Hematopoietic multipotent progenitor cell treated with erythropoietin and hydrocortisone succinate and interleukin-3 and kit ligand, for 4 days (in vitro differentiated cells): ENCODE measurements at regions not wholly inside any gene's neighbourhood (a gene's known extent, or its start where the extent isn't known, plus 50 kb on each side); places are given as distances from the start of the nearest gene placed in this dataset.
"Not testable (repeated sequence)": the region's sequence is repeated elsewhere in the genome, so short reads cannot be mapped to it uniquely, and the experiment has no call there.

Experiments
- DNase-seq: peaks from one replicate; pipeline ENCODE4 v3.0.0-alpha.2; 2015

DNA sequence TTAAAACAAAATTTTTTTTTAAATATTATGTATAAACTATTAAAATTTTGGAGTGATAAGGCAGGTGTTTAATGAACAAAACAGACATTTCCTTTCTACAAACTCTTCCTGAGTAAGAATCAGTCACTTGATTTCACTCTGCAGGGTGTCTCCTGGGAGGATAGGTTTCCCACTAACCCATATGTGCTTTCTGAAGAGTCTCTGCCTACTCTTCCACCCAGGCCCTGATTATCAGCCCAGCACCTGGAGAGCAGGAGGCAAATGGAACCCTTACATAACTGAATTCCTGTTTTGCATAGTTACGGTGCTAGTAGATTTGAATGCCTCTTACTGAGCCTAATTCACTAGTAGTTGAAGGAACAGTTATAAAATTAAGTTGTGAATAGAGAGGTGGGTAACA lies 1718.6 kb downstream of the SUCLG1 start:
- DNase-seq = no peak

DNA sequence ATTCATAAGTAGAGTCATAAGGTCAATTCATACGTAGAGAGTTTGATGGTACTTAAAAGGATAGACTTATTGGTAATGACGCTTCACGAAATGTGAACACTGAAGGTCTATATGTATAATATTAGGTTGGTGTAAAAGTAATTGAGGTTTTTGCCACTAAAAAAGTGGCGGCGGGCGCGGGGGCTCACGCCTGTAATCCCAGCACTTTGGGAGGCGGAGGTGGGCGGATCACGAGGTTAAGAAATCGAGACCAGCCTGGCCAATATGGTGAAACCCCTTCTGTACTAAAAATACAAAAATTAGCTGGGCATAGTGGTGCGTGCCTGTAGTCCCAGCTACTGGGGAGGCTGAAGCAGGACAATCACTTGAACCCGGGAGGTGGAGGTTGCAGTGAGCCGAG lies 1721.1 kb downstream of the SUCLG1 start:
- not testable (repeated sequence) for DNase-seq

DNA sequence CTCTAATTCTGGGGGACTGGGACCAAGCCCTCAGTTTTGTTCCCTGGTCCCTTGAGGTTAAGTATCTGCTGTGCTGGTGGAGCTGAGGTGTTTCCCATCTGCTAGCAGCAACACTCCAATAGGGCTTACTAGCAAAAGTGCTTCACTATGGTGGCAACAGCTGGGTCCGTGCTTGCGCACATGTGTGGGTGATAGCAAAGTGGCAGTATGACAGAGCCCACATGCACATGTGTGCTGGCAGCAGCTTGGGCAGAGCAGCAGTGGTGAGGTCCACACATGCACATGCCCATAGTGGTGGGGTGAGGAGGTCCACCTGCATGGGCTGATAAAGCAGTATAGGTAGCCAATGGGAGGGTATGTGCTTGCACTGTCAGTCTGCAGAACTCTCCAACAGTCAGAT lies 1723.7 kb downstream of the SUCLG1 start:
- DNase-seq = no peak

DNA sequence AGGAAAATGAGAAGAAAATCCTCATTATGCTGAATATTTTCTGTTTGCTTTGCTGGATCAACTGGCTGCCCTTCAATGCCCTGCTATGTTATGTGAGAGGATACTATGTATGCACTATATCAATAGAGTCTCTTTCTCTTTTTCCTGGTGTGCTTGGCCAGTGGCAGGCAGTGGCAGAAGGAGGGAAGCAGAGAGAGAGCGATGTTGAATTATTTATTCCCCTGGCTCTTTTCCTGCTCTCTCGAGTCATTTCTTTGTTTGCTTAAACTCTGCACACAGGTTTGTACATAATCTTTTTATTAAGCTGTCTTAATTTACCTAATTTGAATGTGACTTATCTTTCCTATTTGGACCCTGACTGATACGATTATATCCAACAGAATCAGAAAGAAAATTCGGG lies 1727.3 kb downstream of the SUCLG1 start:
- no peak for DNase-seq

- DNase-seq = no peak
Observed at GRCh38 chr2:82730811-82731210, 1728.3 kb downstream of the SUCLG1 start.

DNA sequence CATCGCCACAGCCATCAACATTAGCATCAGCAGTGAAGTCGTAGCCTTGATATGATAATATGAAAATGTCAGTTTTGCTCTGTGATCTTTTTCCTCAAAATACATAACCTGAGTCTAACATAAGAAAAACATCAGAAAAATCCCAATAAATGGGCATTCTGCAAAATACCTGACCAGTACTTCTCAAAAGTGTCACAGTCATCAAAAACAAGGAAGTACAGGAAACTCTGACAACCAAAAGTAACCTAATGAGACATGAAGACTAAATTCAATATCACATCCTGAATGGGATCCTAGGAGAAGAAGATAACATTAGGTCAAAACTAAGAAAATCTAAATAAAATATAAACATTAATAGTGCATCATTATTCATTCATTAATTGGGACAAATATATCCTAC lies 1731.0 kb downstream of the SUCLG1 start:
- DNase-seq = no peak

- DNase-seq = no peak
Observed at GRCh38 chr2:82708681-82709080, 1750.4 kb downstream of the SUCLG1 start.

DNA sequence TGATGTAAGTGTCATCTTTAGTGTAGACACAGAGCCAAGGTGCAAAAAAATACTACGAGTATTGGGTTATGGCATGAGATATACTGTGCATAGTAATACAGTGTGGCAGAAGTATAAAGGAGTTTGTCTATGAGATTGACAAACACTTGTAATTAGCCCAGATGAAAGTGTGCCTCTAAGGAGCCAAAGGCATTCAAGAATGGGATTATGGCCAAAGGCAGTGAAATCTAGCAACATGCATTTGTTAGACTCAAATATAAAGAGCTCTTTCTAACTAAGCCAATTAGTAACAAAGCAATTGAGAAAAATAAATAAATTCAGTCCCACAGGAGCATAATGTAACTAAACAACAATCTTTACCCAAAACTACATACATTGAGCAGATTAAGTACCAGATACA lies 1761.8 kb downstream of the SUCLG1 start:
- no peak for DNase-seq

DNA sequence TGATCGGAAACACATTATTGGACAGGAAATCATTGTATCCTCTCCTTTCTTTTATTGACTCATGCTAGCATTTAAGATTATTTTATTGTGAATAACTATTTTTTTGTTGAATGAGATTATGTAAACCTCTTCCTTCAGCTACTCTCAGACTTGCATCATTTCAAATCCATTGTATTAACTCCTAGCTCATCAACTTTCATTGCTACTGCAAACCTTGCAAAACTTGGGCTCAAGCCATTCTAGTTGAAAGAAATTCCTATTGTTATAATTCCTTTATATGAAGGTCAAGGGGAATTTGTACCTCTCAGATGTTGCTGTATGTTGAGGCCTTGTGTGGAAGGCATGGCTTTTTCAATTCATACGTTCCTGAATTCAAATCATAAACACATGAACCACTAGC lies 1764.6 kb downstream of the SUCLG1 start:
- no peak for DNase-seq

DNA sequence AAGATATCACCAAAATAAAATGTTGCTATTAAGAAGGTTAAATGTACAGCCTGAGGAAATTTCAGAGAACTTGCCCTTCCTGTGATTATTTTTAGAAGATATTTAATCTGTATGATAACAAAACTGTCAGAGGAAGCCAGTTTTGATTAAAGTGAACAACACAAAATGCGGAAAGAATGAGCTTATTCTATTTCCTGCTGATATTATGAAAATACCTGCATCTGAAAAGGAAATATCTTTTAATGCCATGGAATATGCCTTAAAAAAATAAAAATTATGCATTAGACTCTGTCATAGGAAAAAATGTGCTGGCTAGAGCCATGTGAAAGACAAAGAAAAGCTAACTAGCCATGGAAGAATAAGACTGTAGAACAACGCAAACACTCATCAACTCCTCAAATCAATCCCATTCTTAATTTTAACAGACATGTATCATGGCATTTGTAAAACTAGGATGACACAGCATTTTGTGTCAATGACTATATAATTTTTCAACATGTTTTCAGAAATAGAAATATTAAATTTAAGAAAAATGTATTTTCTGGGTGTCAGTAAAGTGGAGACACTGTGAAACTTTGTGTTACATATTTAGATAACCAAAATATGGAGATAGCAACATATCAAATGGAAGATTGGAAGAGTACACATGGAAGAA lies 1768.2 kb downstream of the SUCLG1 start:
- DNase-seq = no peak

DNA sequence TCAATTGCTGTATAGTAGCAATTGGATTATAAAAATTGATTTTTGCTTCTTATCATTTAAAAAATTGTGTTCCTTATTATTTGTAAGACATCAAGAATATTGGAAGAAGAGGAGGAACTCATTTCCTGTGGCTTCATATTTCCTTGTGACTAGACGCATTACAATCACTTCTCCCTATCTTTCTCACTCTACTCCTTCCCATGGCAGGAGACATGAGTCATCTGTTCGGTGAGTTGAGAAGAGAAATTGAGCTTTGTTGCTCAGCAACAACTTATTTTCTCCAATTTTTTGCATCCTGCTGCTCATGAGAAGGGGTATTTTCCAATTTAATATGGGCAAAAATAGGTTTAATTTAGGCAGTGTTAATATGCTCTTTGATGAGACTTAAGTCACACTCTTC lies 1783.9 kb downstream of the SUCLG1 start:
- DNase-seq = no peak

DNA sequence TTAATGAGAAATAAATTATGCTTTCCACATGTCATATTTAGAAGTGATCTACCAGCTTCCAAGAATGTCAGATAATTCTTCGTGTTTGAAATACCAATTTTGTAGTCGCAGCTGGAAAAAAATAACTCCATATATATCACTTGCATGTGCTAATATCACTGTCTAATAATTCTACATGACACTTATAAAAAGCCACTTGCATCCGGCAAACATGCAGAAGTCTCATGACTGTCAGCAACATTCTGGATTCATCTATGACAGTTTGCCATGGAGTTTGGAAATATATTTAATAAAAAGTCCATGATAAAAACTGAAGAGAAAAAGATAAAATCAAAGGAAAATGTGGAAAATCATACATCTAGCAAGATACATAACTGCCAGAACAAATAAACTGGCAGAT lies 1784.4 kb downstream of the SUCLG1 start:
- no peak for DNase-seq

DNA sequence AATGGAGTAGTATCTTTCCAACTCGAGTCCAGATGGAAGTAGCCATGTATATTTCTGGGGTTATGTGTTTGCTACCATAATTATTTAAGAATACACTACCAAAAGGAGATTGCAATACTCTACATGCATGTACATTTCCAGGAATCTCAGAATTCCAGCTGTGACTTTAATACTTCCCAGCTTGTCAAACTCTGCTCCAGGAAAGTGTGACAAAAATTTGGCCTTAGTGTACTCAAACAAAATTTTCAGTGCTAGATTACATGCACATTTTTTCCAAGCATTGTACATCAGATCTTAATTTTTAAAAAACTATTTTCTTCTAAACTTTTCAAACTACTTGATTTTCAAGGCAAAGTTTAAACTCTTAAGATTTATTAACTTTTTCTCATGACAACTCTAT lies 1791.6 kb downstream of the SUCLG1 start:
- no peak for DNase-seq

DNA sequence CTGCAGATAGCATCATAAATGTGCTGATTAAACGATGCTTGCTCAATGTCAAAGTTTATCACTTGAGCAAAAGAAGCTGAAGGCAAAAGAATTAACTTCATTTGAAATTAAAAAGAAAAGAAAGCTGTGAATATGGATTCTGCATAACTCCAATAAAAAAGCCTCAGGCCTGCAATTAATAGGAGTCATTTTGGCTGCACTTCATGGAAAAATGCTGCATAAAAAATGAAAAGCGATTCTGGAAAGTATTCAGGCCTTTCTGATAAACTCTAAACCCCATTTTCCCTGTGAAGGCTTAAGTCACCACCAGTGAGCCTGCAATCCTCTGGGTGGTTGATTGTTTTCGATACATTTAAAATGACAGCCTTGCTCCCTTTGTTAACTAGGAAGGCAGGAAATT lies 1793.4 kb downstream of the SUCLG1 start:
- no peak for DNase-seq

DNA sequence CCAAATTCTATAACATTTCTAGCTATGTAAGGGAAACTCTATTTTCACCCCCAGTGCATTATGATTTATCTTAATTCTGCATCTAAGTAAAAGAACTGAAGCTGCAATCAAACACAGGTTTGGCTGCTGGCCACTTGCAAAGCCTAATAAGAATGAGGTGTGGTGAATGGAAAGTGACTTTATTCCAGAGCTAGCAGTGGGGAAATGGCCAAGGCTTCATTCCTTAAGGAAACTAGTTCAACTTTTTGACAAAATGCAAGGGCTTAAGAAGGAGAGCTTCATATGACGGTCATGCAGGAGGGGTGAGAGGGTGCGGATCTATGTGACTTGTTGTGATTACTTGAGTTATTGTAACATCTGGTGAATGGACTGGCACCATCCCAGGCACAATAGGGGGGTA lies 1802.0 kb downstream of the SUCLG1 start:
- no peak for DNase-seq

- no peak for DNase-seq
Observed at GRCh38 chr2:82656420-82656819, 1802.7 kb downstream of the SUCLG1 start.

DNA sequence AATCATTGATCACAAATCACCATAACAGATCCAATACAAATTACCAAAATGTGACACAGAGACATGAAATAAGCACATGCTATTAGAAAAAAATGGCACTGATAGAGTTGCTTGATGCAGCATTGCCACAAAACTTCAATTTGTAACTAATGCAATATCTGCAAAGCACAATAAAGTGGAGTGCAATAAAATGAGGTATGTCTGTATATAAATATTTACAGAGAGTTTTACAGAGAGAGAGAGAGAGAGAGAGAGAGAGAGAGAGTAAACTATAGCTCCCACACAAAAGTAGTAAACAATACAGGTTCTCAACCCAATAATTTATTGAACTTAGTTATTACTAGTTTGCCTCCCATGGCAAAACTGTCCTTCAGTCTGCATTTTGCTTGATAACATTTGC lies 1807.0 kb downstream of the SUCLG1 start:
- DNase-seq = no peak

DNA sequence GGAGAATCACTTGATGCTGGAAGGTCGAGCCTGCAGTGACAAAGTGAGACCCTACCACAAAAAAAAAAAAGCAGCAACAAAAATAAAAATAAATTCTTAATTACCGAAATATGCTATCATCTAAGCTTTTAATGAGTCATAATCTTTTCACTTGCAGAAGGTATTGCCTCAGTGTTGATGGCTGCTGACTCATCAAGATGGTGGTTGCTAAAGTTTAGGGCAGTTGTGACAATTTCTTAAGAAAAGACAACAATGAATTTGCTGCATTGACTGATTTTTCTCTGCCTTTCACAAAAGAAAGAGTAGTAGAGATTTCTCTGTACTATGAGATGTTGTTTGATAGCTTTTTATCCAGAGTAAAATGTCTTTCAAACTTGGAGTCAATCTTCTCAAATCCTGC lies 1809.0 kb downstream of the SUCLG1 start:
- DNase-seq = peak; percentile 6

DNA sequence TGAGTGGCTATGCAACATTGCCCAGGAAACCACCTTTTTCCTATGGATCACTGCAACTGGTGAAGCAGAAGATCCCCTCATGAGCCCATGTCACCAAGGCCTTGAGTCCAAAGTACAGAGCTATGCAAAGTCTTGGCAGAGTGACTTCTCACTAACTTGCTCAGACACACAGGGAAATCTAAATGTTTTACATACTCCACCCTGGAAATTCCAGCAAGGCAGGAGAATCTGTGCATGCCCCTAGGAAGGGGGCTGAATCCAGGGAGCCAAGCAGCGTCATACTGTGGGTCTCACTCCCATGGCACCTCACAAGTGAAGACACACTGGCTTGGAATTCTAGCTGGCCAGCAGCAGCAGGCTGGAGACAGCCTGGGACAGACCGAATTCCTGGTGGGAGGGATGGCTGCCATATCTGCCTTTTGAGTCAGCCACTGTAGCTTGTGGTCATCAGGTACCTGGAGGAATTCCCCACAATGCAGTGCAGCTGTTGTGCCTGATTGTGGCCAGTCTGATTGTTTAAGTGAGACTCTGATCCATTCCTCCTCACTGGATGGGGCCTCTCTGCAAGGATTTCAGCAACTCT lies 1817.4 kb downstream of the SUCLG1 start:
- no peak for DNase-seq

DNA sequence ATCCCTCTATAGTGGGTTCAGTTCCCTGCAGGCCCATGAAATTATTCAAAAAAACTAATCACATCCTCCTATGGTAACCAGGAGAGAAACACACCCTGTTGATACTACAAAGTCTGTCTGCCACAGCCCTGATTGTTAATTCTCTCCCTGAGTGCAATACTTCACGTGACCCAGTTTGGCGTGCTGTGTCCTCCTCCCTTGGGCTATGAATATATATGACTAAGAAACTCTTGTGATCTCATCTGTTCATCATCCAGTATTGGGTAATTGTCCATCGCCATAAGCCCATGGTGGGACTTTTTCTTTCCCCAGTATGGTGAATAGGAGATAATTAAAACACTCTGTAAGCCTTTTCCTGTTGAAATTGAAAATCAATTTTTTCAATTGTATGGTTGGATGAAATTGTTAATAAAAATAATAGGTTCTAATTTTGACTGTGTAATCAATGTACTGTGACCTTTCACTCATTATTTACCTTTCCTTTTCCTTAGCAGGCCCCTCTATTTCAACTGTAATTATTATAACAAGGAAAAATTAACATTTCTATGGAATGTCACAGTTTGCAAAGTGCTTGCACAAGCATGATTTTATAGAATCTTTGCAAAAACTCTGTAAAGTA lies 1822.6 kb downstream of the SUCLG1 start:
- peak; percentile 1 for DNase-seq

DNA sequence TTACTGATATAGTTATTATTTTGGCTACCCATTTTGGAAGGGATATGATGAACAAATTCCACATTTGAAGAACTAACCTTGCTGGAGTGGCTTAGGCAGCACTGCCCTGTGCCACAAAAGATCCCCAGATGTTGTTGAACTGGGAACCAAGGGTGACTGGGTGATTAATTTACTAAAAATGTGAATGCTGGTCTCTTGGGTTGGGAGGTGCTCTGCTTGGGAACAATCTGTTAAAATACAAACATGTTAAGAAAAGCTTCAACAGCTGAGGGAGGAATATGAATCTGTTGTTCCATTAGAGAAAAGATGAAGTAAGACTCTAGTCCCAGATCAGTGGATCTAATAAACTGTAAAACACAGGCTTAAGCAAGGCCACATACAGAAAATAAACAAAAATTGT lies 1860.1 kb downstream of the SUCLG1 start:
- no peak for DNase-seq

- no peak for DNase-seq
Observed at GRCh38 chr2:82596581-82596980, 1862.5 kb downstream of the SUCLG1 start.

DNA sequence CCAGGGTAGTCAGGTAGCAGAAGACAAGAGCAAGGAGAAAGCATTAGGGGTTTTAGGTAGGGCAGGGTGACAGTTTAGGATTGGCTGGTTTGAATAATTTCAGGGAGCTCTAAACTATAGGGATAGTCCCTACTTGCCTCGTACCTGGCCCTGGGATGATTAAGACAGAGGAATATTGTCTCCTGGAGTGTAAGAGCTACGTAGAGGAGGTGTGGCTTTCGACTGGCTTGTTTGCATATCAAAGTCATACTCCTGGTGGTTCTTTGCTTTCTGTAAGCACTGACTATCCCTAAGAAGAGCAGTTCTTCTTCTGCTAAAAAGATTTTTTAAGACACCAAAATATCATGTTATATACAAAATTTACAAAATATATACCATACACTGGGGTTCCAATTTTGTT lies 1867.4 kb downstream of the SUCLG1 start:
- no peak for DNase-seq

GRCh38 chr2:82576656-82577055 lies 1882.4 kb downstream of the SUCLG1 start:
- no peak for DNase-seq

- DNase-seq = peak; percentile 15
Observed at GRCh38 chr2:82539280-82539621, 1919.8 kb downstream of the SUCLG1 start.
